H9 (cell line): ENCODE measurements at regions not wholly inside any gene's neighbourhood (a gene's known extent, or its start where the extent isn't known, plus 50 kb on each side); places are given as distances from the start of the nearest gene placed in this dataset.

Experiments
- DNase-seq: peaks from one replicate; pipeline ENCODE4 v3.0.0-alpha.2; 2017
- H2AFZ ChIP-seq: one replicate; pipeline ENCODE4 v1.6.1; 2013; ENCODE audit warnings: mild to moderate bottlenecking, low read length, control low read depth, moderate library complexity
- H2AK5ac ChIP-seq: 2 replicates; pipeline ENCODE4 v1.6.1; 2013; ENCODE audit warnings: low read length, control low read depth, mixed read lengths; ENCODE audit not compliant: insufficient read length
- H2BK120ac ChIP-seq: one replicate; pipeline ENCODE4 v1.6.1; 2013; ENCODE audit warnings: low read depth, mild to moderate bottlenecking, low read length, control low read depth, inconsistent platforms; ENCODE audit not compliant: poor library complexity, severe bottlenecking
- H2BK12ac ChIP-seq: 2 replicates; pipeline ENCODE4 v1.6.1; 2013; ENCODE audit warnings: low read length, control low read depth, mixed read lengths, low read depth; ENCODE audit not compliant: insufficient read length
- H2BK15ac ChIP-seq: 2 replicates; pipeline ENCODE4 v1.6.1; 2013; ENCODE audit warnings: low read depth, low read length, control low read depth
- H2BK20ac ChIP-seq: one replicate; pipeline ENCODE4 v1.6.1; 2013; ENCODE audit warnings: low read depth, mild to moderate bottlenecking, low read length, control low read depth, inconsistent platforms; ENCODE audit not compliant: poor library complexity, severe bottlenecking
- H2BK5ac ChIP-seq: 2 replicates; pipeline ENCODE4 v1.6.1; 2013; ENCODE audit warnings: low read length, control low read depth, mixed read lengths; ENCODE audit not compliant: insufficient read length
- H3K14ac ChIP-seq: 2 replicates; pipeline ENCODE4 v1.6.1; 2013; ENCODE audit warnings: low read length, control low read depth; ENCODE audit not compliant: insufficient read depth
- H3K18ac ChIP-seq: 2 replicates; pipeline ENCODE4 v1.6.1; 2013; ENCODE audit warnings: low read depth, mild to moderate bottlenecking, mixed read lengths, low read length, control low read depth; ENCODE audit not compliant: insufficient read length
- H3K23ac ChIP-seq: 2 replicates; pipeline ENCODE4 v1.6.1; 2013; ENCODE audit warnings: low read length, control low read depth, mixed read lengths, low read depth; ENCODE audit not compliant: insufficient read length
- H3K23me2 ChIP-seq: 2 replicates; pipeline ENCODE4 v1.6.1; 2013; ENCODE audit warnings: low read depth, mild to moderate bottlenecking, mixed read lengths, low read length, control low read depth; ENCODE audit not compliant: insufficient read length, poor library complexity, severe bottlenecking
- H3K27ac ChIP-seq: 2 replicates; pipeline ENCODE4 v1.5.1; 2013; ENCODE audit warnings: low read length, control low read depth, mixed read lengths, low read depth; ENCODE audit not compliant: insufficient read length
- H3K27me3 ChIP-seq: 2 replicates; pipeline ENCODE4 v1.6.1; 2013; ENCODE audit warnings: low read length, control low read depth, inconsistent platforms; ENCODE audit not compliant: insufficient read depth
- H3K4ac ChIP-seq: 2 replicates; pipeline ENCODE4 v1.6.1; 2013; ENCODE audit warnings: low read depth, mild to moderate bottlenecking, control low read depth, inconsistent platforms, low read length, moderate library complexity
- H3K4me1 ChIP-seq: 2 replicates; pipeline ENCODE4 v1.6.1; 2013; ENCODE audit warnings: low read length, control low read depth, inconsistent platforms; ENCODE audit not compliant: insufficient read depth
- H3K4me2 ChIP-seq: 2 replicates; pipeline ENCODE4 v1.6.1; 2013; ENCODE audit warnings: low read length, control low read depth, mixed read lengths; ENCODE audit not compliant: insufficient read length, insufficient read depth
- H3K56ac ChIP-seq: 2 replicates; pipeline ENCODE4 v1.6.1; 2013; ENCODE audit warnings: low read depth, mild to moderate bottlenecking, mixed read lengths, low read length, control low read depth; ENCODE audit not compliant: insufficient read length
- H3K79me1 ChIP-seq: 2 replicates; pipeline ENCODE4 v1.6.1; 2013; ENCODE audit warnings: low read depth, mild to moderate bottlenecking, moderate library complexity, low read length, control low read depth, inconsistent platforms; ENCODE audit not compliant: insufficient read depth, poor library complexity, severe bottlenecking
- H3K79me2 ChIP-seq: 2 replicates; pipeline ENCODE4 v1.6.1; 2013; ENCODE audit warnings: low read length, control low read depth, inconsistent platforms; ENCODE audit not compliant: insufficient read depth
- H3K9ac ChIP-seq: 2 replicates; pipeline ENCODE4 v1.6.1; 2013; ENCODE audit warnings: low read length, control low read depth, mixed read lengths; ENCODE audit not compliant: insufficient read length; ENCODE audit errors: extremely low read depth
- H3K9me3 ChIP-seq: one replicate; pipeline ENCODE4 v1.6.1; 2013; ENCODE audit warnings: low read depth, low read length, inconsistent platforms; ENCODE audit not compliant: control insufficient read depth
- H3T11ph ChIP-seq: one replicate; pipeline ENCODE4 v1.6.1; 2013; ENCODE audit warnings: mild to moderate bottlenecking, low read length, control low read depth, inconsistent platforms
- H4K20me1 ChIP-seq: one replicate; pipeline ENCODE4 v1.6.1; 2013; ENCODE audit not compliant: control insufficient read depth, insufficient read length, insufficient read depth
- H4K5ac ChIP-seq: 2 replicates; pipeline ENCODE4 v1.6.1; 2013; ENCODE audit warnings: low read depth, mild to moderate bottlenecking, mixed read lengths, low read length, control low read depth; ENCODE audit not compliant: insufficient read length
- H4K8ac ChIP-seq: replicated peaks from 2 replicates; pipeline ENCODE4 v1.6.1; 2013; ENCODE audit warnings: low read length, control low read depth, mixed read lengths, low read depth; ENCODE audit not compliant: insufficient read length
- H4K91ac ChIP-seq: 2 replicates; pipeline ENCODE4 v1.6.1; 2013; ENCODE audit warnings: low read depth, mild to moderate bottlenecking, moderate library complexity, mixed read lengths, low read length, control low read depth; ENCODE audit not compliant: insufficient read length
- H3K27ac Mint-ChIP-seq, 3 experiments: 2 replicates in 2 of 3; 3 replicates in 1 of 3; pipeline ENCODE4 v1.8.0; 2020 to 2021; ENCODE audit warnings: mixed read lengths in 3 of 3, mild to moderate bottlenecking in 1 of 3, moderate library complexity in 1 of 3
- H3K27me3 Mint-ChIP-seq: 2 replicates; pipeline ENCODE4 v1.8.0; 2021; ENCODE audit warnings: low read depth, mild to moderate bottlenecking, moderate library complexity, mixed read lengths
- H3K36me3 Mint-ChIP-seq, 3 experiments: 2 replicates in 2 of 3; 3 replicates in 1 of 3; pipeline ENCODE4 v1.8.0; 2020 to 2021; ENCODE audit warnings: low read depth in 3 of 3, mixed read lengths in 3 of 3; ENCODE audit not compliant: insufficient read depth in 1 of 3
- H3K4me1 Mint-ChIP-seq, 2 experiments: 2 replicates each; pipeline ENCODE4 v1.8.0; 2020; ENCODE audit warnings: mixed read lengths in 2 of 2
- H3K4me3 Mint-ChIP-seq, 2 experiments: 2 replicates in 1 of 2; 3 replicates in 1 of 2; pipeline ENCODE4 v1.8.0; 2020 to 2021; ENCODE audit warnings: mild to moderate bottlenecking in 2 of 2, mixed read lengths in 2 of 2, moderate library complexity in 1 of 2
- H3K9me3 Mint-ChIP-seq, 2 experiments: 2 replicates in 1 of 2; 3 replicates in 1 of 2; pipeline ENCODE4 v1.8.0; 2020; ENCODE audit warnings: mild to moderate bottlenecking in 2 of 2, mixed read lengths in 2 of 2, moderate library complexity in 1 of 2
- CTCF ChIP-seq: fragments of 200-600 bp; sonication (generic); conservative IDR thresholded peaks from 3 replicates; pipeline ENCODE4 v1.8.0; 2021; ENCODE audit warnings: antibody characterized with exemption, mild to moderate bottlenecking
- WGBS: extraction: QIAGEN DNeasy Blood & Tissue Kit; methylation state at CpG from one replicate; pipeline ENCODE4 v1.1.7; 2013; ENCODE audit warnings: missing lambda C conversion rate, low lambda C conversion rate, mixed read lengths; ENCODE audit not compliant: insufficient read length; ENCODE audit errors: extremely low coverage; 5-methylcytosine and 5-hydroxymethylcytosine counted together

- H3K27me3 ChIP-seq: no peaks in the 10 kb centered on the region
- no peak overlapping the region for H3K27ac Mint-ChIP-seq
- H2BK5ac ChIP-seq: no peak overlapping the region
- no peak overlapping the region for H2BK15ac ChIP-seq
- no peak overlapping the region for H2AFZ ChIP-seq
- H3K79me2 ChIP-seq: no peaks in the 10 kb centered on the region
- no peak overlapping the region for H3T11ph ChIP-seq
- H2BK120ac ChIP-seq: no peak overlapping the region
- H3K23ac ChIP-seq: no peak overlapping the region
- no peak overlapping the region for H2AK5ac ChIP-seq
- H3K18ac ChIP-seq: no peak overlapping the region
- H3K4me1 ChIP-seq: peaks cover 4% of the 10 kb centered on the region
- no peak overlapping the region for H3K4me2 ChIP-seq
- no peak overlapping the region for H4K91ac ChIP-seq
- H3K9me3 Mint-ChIP-seq: no peaks in the 10 kb centered on the region
- H2BK20ac ChIP-seq: no peak overlapping the region
- no peak overlapping the region for H3K14ac ChIP-seq
- no peaks in the 10 kb centered on the region for H3K9me3 ChIP-seq
- H3K4ac ChIP-seq: no peak overlapping the region
- no peak overlapping the region for H3K27ac ChIP-seq
- no peak overlapping the region for H4K5ac ChIP-seq
- H3K79me1 ChIP-seq: no peaks in the 10 kb centered on the region
- no peak overlapping the region for H3K9ac ChIP-seq
- H3K4me3 Mint-ChIP-seq: no peak overlapping the region
- no peaks in the 10 kb centered on the region for H4K20me1 ChIP-seq
- no peak for DNase-seq
- no peak overlapping the region for H2BK12ac ChIP-seq
- H3K4me1 Mint-ChIP-seq: peaks cover 44 to 50% of the 10 kb centered on the region in 2 experiments
- WGBS: no CpG with 5 or more reads among the region's 11 CpGs
- H3K23me2 ChIP-seq: no peaks in the 10 kb centered on the region
- H3K56ac ChIP-seq: no peak overlapping the region
- H3K27me3 Mint-ChIP-seq: no peaks in the 10 kb centered on the region
- H3K36me3 Mint-ChIP-seq: peaks cover 0 to 2% (median 0%) of the 10 kb centered on the region in 3 experiments; a peak in 1 of 7 replicates
- no peak overlapping the region for H4K8ac ChIP-seq
- TF ChIP-seq CTCF: no peak
Measured at GRCh38 chr3:64340641-64341101, 115.4 kb upstream of the PRICKLE2 start.
